DND-41 (cell line): ENCODE measurements at regions not wholly inside any gene's neighbourhood (a gene's known extent, or its start where the extent isn't known, plus 50 kb on each side); places are given as distances from the start of the nearest gene placed in this dataset.

Experiments used
- ATAC-seq: fragments of 200-7000 bp; cut with Tn5 transposase; 3 replicates; pipeline ENCODE4 v1.9.1; 2021; ENCODE audit warnings: low read depth; ENCODE audit not compliant: insufficient read depth
- DNase-seq: peaks from one replicate; pipeline ENCODE4 v3.0.0-alpha.2; 2020
- H2AFZ ChIP-seq: 2 replicates; pipeline ENCODE4 v1.6.0; 2012; ENCODE audit warnings: low read depth, low read length
- H3K27ac ChIP-seq: 2 replicates; pipeline ENCODE4 v1.5.1; 2012; ENCODE audit warnings: low read length, inconsistent platforms
- H3K27me3 ChIP-seq: fragments of 200-600 bp; sonication (generic); 2 replicates; pipeline ENCODE4 v1.6.0; 2012; ENCODE audit warnings: low read length, mild to moderate bottlenecking, inconsistent platforms; ENCODE audit not compliant: insufficient read depth, poor library complexity
- H3K36me3 ChIP-seq: 2 replicates; pipeline ENCODE4 v1.5.1; 2012; ENCODE audit warnings: low read length, inconsistent platforms; ENCODE audit not compliant: insufficient read depth
- H3K4me1 ChIP-seq: 2 replicates; pipeline ENCODE4 v1.5.1; 2012; ENCODE audit warnings: mild to moderate bottlenecking, low read length; ENCODE audit not compliant: insufficient read depth
- H3K4me2 ChIP-seq: 2 replicates; pipeline ENCODE4 v1.6.0; 2012; ENCODE audit warnings: mild to moderate bottlenecking, moderate library complexity, low read length, inconsistent platforms; ENCODE audit not compliant: insufficient read depth
- H3K4me3 ChIP-seq, 2 experiments: fragments of 200-600 bp in 1 of 2; shearing (Covaris generic) in 1 of 2; 2 replicates each; pipeline ENCODE4 v1.5.1; 2012 to 2016; ENCODE audit warnings: inconsistent platforms in 2 of 2, low read length in 2 of 2, mild to moderate bottlenecking in 2 of 2, low read depth in 1 of 2, moderate library complexity in 1 of 2
- H3K79me2 ChIP-seq: 2 replicates; pipeline ENCODE4 v1.6.0; 2012; ENCODE audit warnings: low read length, inconsistent platforms; ENCODE audit not compliant: insufficient read depth
- H3K9ac ChIP-seq: 2 replicates; pipeline ENCODE4 v1.6.0; 2012; ENCODE audit warnings: low read depth, mild to moderate bottlenecking, inconsistent platforms, low read length, moderate library complexity
- H3K9me3 ChIP-seq: 2 replicates; pipeline ENCODE4 v1.5.1; 2012; ENCODE audit warnings: low read length, moderate library complexity, mild to moderate bottlenecking, inconsistent platforms; ENCODE audit not compliant: insufficient read depth, severe bottlenecking
- H4K20me1 ChIP-seq: 2 replicates; pipeline ENCODE4 v1.6.0; 2012; ENCODE audit warnings: low read length; ENCODE audit not compliant: insufficient read depth
- EZH2 ChIP-seq: IDR thresholded peaks from 3 replicates; pipeline ENCODE4 v1.6.1; 2012; ENCODE audit warnings: borderline replicate concordance, low read depth, mild to moderate bottlenecking, moderate library complexity, low read length, inconsistent platforms; ENCODE audit not compliant: severe bottlenecking
- TF ChIP-seq, protein P1 (sequence below): IDR thresholded peaks from 2 replicates; pipeline ENCODE4 v1.5.1; 2012; ENCODE audit warnings: borderline replicate concordance, low read length, moderate library complexity, mild to moderate bottlenecking; ENCODE audit not compliant: poor library complexity, severe bottlenecking; ENCODE audit errors: extremely low read depth

GRCh38 chr1:81050390-81050789 lies 750.3 kb upstream of the ADGRL2 start:
- Histone ChIP-seq H3K79me2 (no peaks in the 10 kb centered on the region), H3K9me3 (no peaks in the 10 kb centered on the region), H3K36me3 (no peaks in the 10 kb centered on the region), H3K9ac (no peak overlapping the region), H3K27me3 (no peaks in the 10 kb centered on the region), H3K4me3 (no peak overlapping the region), H3K4me1 (no peaks in the 10 kb centered on the region), H4K20me1 (no peaks in the 10 kb centered on the region), H3K27ac (no peak overlapping the region), H3K4me2 (no peak overlapping the region), H2AFZ (no peak overlapping the region)
- ATAC-seq: no peak
- DNase-seq: no peak
- TF ChIP-seq, protein P1, sequence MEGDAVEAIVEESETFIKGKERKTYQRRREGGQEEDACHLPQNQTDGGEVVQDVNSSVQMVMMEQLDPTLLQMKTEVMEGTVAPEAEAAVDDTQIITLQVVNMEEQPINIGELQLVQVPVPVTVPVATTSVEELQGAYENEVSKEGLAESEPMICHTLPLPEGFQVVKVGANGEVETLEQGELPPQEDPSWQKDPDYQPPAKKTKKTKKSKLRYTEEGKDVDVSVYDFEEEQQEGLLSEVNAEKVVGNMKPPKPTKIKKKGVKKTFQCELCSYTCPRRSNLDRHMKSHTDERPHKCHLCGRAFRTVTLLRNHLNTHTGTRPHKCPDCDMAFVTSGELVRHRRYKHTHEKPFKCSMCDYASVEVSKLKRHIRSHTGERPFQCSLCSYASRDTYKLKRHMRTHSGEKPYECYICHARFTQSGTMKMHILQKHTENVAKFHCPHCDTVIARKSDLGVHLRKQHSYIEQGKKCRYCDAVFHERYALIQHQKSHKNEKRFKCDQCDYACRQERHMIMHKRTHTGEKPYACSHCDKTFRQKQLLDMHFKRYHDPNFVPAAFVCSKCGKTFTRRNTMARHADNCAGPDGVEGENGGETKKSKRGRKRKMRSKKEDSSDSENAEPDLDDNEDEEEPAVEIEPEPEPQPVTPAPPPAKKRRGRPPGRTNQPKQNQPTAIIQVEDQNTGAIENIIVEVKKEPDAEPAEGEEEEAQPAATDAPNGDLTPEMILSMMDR: no peak
- no peak for TF ChIP-seq EZH2

DNA sequence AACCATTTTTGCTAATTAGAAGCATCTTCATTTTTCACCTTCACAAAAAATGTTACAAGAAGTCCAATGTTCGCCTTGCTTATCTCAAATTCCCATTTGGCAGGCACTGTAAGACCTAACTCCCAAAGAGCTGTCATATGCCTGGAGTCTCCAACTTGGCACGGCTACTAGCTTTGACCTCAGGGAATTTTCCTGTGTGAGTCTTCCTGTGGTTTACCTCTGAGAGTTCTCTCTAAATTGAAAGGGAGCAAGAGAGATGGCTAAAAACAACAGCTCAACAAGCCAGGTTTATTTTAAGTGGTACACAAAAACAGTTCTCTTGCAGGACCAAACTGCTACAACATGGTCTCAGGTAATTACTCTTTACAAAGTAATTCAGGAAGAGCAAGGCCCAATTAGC lies 756.0 kb upstream of the ADGRL2 start:
- no peaks in the 10 kb centered on the region for H3K9me3 ChIP-seq
- H3K4me1 ChIP-seq: no peaks in the 10 kb centered on the region
- H3K4me3 ChIP-seq: no peak overlapping the region
- TF ChIP-seq, protein P1: no peak
- no peak overlapping the region for H2AFZ ChIP-seq
- H3K36me3 ChIP-seq: no peaks in the 10 kb centered on the region
- no peak overlapping the region for H3K27ac ChIP-seq
- no peaks in the 10 kb centered on the region for H4K20me1 ChIP-seq
- ATAC-seq: no peak
- H3K9ac ChIP-seq: no peak overlapping the region
- H3K27me3 ChIP-seq: no peaks in the 10 kb centered on the region
- H3K79me2 ChIP-seq: no peaks in the 10 kb centered on the region
- H3K4me2 ChIP-seq: no peak overlapping the region
- no peak for DNase-seq

DNA sequence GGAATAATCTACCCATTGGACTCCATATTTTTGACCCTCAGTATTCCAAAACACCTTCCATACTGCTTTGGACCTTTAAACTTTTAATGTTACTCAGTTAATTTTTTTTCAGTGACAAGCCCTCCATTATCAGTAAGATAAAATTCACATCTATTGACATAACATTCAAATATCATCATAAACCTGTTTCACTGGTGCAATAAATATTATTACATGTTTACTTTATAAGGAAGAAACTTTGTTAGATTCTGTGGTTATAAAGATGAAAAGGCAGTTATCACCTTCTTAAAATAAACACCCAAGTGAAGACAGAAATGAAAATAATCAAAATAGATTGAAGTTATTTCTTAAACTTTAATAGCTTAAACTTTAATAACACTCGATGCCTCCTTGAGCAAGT lies 758.5 kb upstream of the ADGRL2 start:
- no peak for DNase-seq
- H3K36me3 ChIP-seq: no peaks in the 10 kb centered on the region
- H3K79me2 ChIP-seq: no peaks in the 10 kb centered on the region
- H3K4me2 ChIP-seq: no peak overlapping the region
- H2AFZ ChIP-seq: no peak overlapping the region
- H3K9me3 ChIP-seq: no peaks in the 10 kb centered on the region
- TF ChIP-seq EZH2: no peak
- TF ChIP-seq, protein P1: no peak
- H3K9ac ChIP-seq: no peak overlapping the region
- H3K4me1 ChIP-seq: no peaks in the 10 kb centered on the region
- H3K4me3 ChIP-seq: no peak overlapping the region
- H3K27me3 ChIP-seq: no peaks in the 10 kb centered on the region
- ATAC-seq: no peak
- H4K20me1 ChIP-seq: no peaks in the 10 kb centered on the region
- no peak overlapping the region for H3K27ac ChIP-seq

DNA sequence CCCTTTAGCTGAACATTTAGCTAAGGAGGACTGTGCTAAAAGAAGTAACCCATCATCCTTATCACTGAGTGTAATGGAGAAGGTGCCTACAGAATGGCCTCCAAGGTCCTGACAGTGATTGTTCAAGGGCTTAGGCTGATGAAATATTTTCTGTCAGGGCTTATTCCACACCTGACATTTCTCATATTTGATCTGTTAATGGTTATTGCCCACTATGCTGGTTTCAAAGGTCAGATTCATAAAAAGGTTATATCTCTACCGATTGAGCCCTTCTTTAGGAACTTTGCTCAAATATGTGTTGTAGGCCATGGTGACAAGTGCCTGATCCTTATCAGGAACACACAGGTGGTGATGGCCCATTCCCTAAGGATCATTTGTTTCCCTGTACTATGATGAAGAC lies 766.4 kb upstream of the ADGRL2 start:
- H3K4me1 ChIP-seq: no peaks in the 10 kb centered on the region
- no peak overlapping the region for H3K4me2 ChIP-seq
- H3K9me3 ChIP-seq: no peaks in the 10 kb centered on the region
- no peaks in the 10 kb centered on the region for H3K79me2 ChIP-seq
- no peak for ATAC-seq
- H3K27ac ChIP-seq: no peak overlapping the region
- no peak overlapping the region for H3K4me3 ChIP-seq
- TF ChIP-seq, protein P1: no peak
- no peak for TF ChIP-seq EZH2
- H3K9ac ChIP-seq: no peak overlapping the region
- no peaks in the 10 kb centered on the region for H3K27me3 ChIP-seq
- no peak overlapping the region for H2AFZ ChIP-seq
- no peaks in the 10 kb centered on the region for H4K20me1 ChIP-seq
- no peaks in the 10 kb centered on the region for H3K36me3 ChIP-seq
- no peak for DNase-seq
